Tibial nerve (tissue), 4 donors: ENCODE measurements at regions not wholly inside any gene's neighbourhood (a gene's known extent, or its start where the extent isn't known, plus 50 kb on each side); places are given as distances from the start of the nearest gene placed in this dataset.

Source experiments
- DNase-seq, 2 donors: peaks; one replicate each; pipeline ENCODE4 v3.0.0-alpha.2; 2019; ENCODE audit warnings: low spot score in 2 of 2
- H3K27ac ChIP-seq, 4 donors: fragments of 200-600 bp; sonication (generic) in 3 of 4; one replicate each; pipeline ENCODE4 v1.5.1; 2017 to 2019; ENCODE audit warnings: mild to moderate bottlenecking in 1 of 4
- H3K27me3 ChIP-seq, 2 donors: fragments of 200-600 bp; sonication (generic) in 1 of 2; one replicate each; pipeline versions ENCODE4 v1.5.1 to v1.6.0; 2017 to 2019
- H3K36me3 ChIP-seq, 3 donors: fragments of 200-600 bp; sonication (generic); one replicate each; pipeline ENCODE4 v1.5.1; 2018 to 2019
- H3K4me1 ChIP-seq, 4 donors: fragments of 200-600 bp; sonication (generic) in 3 of 4; one replicate each; pipeline ENCODE4 v1.5.1; 2017 to 2019
- H3K4me3 ChIP-seq, 4 donors: fragments of 200-600 bp; sonication (generic) in 3 of 4; one replicate each; pipeline ENCODE4 v1.5.1; 2017 to 2019; ENCODE audit warnings: mild to moderate bottlenecking in 1 of 4, moderate library complexity in 1 of 4
- H3K9me3 ChIP-seq, 4 donors: fragments of 200-600 bp; sonication (generic) in 3 of 4; one replicate each; pipeline ENCODE4 v1.5.1; 2017 to 2019
- CTCF ChIP-seq, 5 experiments: fragments of 200-600 bp in 3 of 5; fragments of 450-650 bp in 2 of 5; sonication (generic) in 3 of 5; IDR thresholded peaks; one replicate each; pipeline ENCODE4 v1.5.1; 2016 to 2019; ENCODE audit warnings: antibody characterized with exemption in 5 of 5, mild to moderate bottlenecking in 3 of 5, moderate library complexity in 2 of 5
- EP300 ChIP-seq, 2 donors: sonication (generic); formaldehyde crosslinking; IDR thresholded peaks; one replicate each; pipeline ENCODE4 v1.6.1; 2017; ENCODE audit warnings: antibody characterized with exemption in 2 of 2, mild to moderate bottlenecking in 1 of 2
- POLR2A ChIP-seq, 2 donors: fragments of 450-650 bp; IDR thresholded peaks; one replicate each; pipeline ENCODE4 v1.6.1; 2017; ENCODE audit warnings: antibody characterized with exemption in 2 of 2, mild to moderate bottlenecking in 2 of 2, moderate library complexity in 2 of 2
- WGBS, 2 donors: methylation state at CpG; one replicate each; pipeline ENCODE4 v1.1.5; 2018; 5-methylcytosine and 5-hydroxymethylcytosine counted together

GRCh38 chr7:13031468-13031867 lies 344.0 kb downstream of the ARL4A start:
- Histone ChIP-seq H3K9me3 (peaks cover 0 to 14% (median 0%) of the 10 kb centered on the region in 4 donors), H3K27ac (no peak overlapping the region), H3K4me1 (peaks cover 0 to 12% (median 0%) of the 10 kb centered on the region in 4 donors), H3K36me3 (no peaks in the 10 kb centered on the region), H3K4me3 (no peak overlapping the region), H3K27me3 (no peaks in the 10 kb centered on the region)
- TF ChIP-seq EP300 (IDR thresholded peaks at IDR 0.05) (no peak), POLR2A (IDR thresholded peaks at IDR 0.05) (no peak), CTCF (IDR thresholded peaks at IDR 0.05) (no peak)
- DNase-seq: no peak
- WGBS, 2 donors: 66 to 72% methylated on average over 3 of the region's 3 CpGs

GRCh38 chr7:13032084-13032483 lies 344.7 kb downstream of the ARL4A start:
- H3K4me3 ChIP-seq: no peak overlapping the region
- no peak for DNase-seq
- 85 to 86% methylated on average over 2 of the region's 2 CpGs for WGBS, 2 donors
- no peaks in the 10 kb centered on the region for H3K27me3 ChIP-seq
- no peak overlapping the region for H3K27ac ChIP-seq
- TF ChIP-seq POLR2A (IDR thresholded peaks at IDR 0.05): no peak
- TF ChIP-seq CTCF (IDR thresholded peaks at IDR 0.05): no peak
- TF ChIP-seq EP300 (IDR thresholded peaks at IDR 0.05): no peak
- peaks cover 0 to 15% (median 0%) of the 10 kb centered on the region in 4 donors for H3K9me3 ChIP-seq
- no peaks in the 10 kb centered on the region for H3K36me3 ChIP-seq
- H3K4me1 ChIP-seq: peaks cover 0 to 12% (median 0%) of the 10 kb centered on the region in 4 donors

- WGBS, 2 donors: 50 to 52% methylated on average over 2 of the region's 2 CpGs
- Histone ChIP-seq H3K4me1 (peaks cover 0 to 8% (median 0%) of the 10 kb centered on the region in 4 donors), H3K9me3 (peaks cover 0 to 15% (median 0%) of the 10 kb centered on the region in 4 donors), H3K27me3 (no peaks in the 10 kb centered on the region), H3K36me3 (no peaks in the 10 kb centered on the region), H3K27ac (no peak overlapping the region), H3K4me3 (no peak overlapping the region)
- TF ChIP-seq CTCF (IDR thresholded peaks at IDR 0.05) (no peak), EP300 (IDR thresholded peaks at IDR 0.05) (no peak), POLR2A (IDR thresholded peaks at IDR 0.05) (no peak)
- DNase-seq: no peak
Observed at GRCh38 chr7:13032576-13032975, 345.1 kb downstream of the ARL4A start.

- Histone ChIP-seq H3K27me3 (no peaks in the 10 kb centered on the region), H3K27ac (no peak overlapping the region), H3K9me3 (peaks cover 0 to 15% (median 0%) of the 10 kb centered on the region in 4 donors), H3K4me3 (no peak overlapping the region), H3K4me1 (peaks cover 0 to 8% (median 0%) of the 10 kb centered on the region in 4 donors), H3K36me3 (no peaks in the 10 kb centered on the region)
- TF ChIP-seq POLR2A (IDR thresholded peaks at IDR 0.05) (no peak), CTCF (IDR thresholded peaks at IDR 0.05) (no peak), EP300 (IDR thresholded peaks at IDR 0.05) (no peak)
- no peak for DNase-seq
- 96 to 97% methylated on average over 1 of the region's 1 CpG for WGBS, 2 donors
Observed at GRCh38 chr7:13034693-13035092, 347.3 kb downstream of the ARL4A start.

GRCh38 chr7:13035233-13035632 lies 347.8 kb downstream of the ARL4A start:
- WGBS, 2 donors: 81 to 91% methylated on average over 4 of the region's 4 CpGs
- TF ChIP-seq POLR2A (IDR thresholded peaks at IDR 0.05) (no peak), CTCF (IDR thresholded peaks at IDR 0.05) (no peak), EP300 (IDR thresholded peaks at IDR 0.05) (no peak)
- peaks cover 0 to 15% (median 0%) of the 10 kb centered on the region in 4 donors for H3K9me3 ChIP-seq

More at GRCh38 chr7:13035233-13035632, 347.8 kb downstream of the ARL4A start:
- no peak for DNase-seq
- Histone ChIP-seq H3K27ac (no peak overlapping the region), H3K36me3 (no peaks in the 10 kb centered on the region), H3K4me1 (peaks cover 0 to 8% (median 0%) of the 10 kb centered on the region in 4 donors), H3K27me3 (no peaks in the 10 kb centered on the region), H3K4me3 (no peak overlapping the region)
